ENCODE measurements at regions not wholly inside any gene's neighbourhood (a gene's known extent, or its start where the extent isn't known, plus 50 kb on each side); places are given as distances from the start of the nearest gene placed in this dataset.

GRCh38 chr6:40285535-40285934 lies 301.6 kb downstream of the LRFN2 start:
- Mint-ChIP-seq H3K27me3 (ENCODE audit: low read depth) (peaks cover 28% of the 10 kb centered on the region), H3K4me3 (no peak overlapping the region), H3K9me3 (ENCODE audit: insufficient read depth) (no peaks in the 10 kb centered on the region), H3K36me3 (ENCODE audit: low read depth) (no peaks in the 10 kb centered on the region), H3K4me1 (ENCODE audit: low read depth) (no peaks in the 10 kb centered on the region), H3K27ac (no peak overlapping the region)
- POLR2A ChIA-PET: no interaction called here
- CTCF ChIA-PET: no interaction called here
- DNase-seq (no peak), ATAC-seq (no peak)

- Mint-ChIP-seq H3K4me3 (no peak overlapping the region), H3K36me3 (ENCODE audit: low read depth) (no peaks in the 10 kb centered on the region), H3K4me1 (ENCODE audit: low read depth) (no peaks in the 10 kb centered on the region), H3K9me3 (ENCODE audit: insufficient read depth) (no peaks in the 10 kb centered on the region), H3K27ac (no peak overlapping the region), H3K27me3 (ENCODE audit: low read depth) (peaks cover 30% of the 10 kb centered on the region)
- ChIA-PET POLR2A (no interaction called here), CTCF (no interaction called here)
- ATAC-seq: no peak
- DNase-seq: no peak
Observed at GRCh38 chr6:40282986-40283385, 304.2 kb downstream of the LRFN2 start.

- Mint-ChIP-seq H3K9me3 (ENCODE audit: insufficient read depth) (no peaks in the 10 kb centered on the region), H3K4me1 (ENCODE audit: low read depth) (no peaks in the 10 kb centered on the region), H3K27ac (no peak overlapping the region), H3K4me3 (no peak overlapping the region), H3K27me3 (ENCODE audit: low read depth) (peaks cover 24% of the 10 kb centered on the region), H3K36me3 (ENCODE audit: low read depth) (no peaks in the 10 kb centered on the region)
- ATAC-seq (no peak), DNase-seq (no peak)
- ChIA-PET CTCF (no interaction called here), POLR2A (interaction anchor here (0.6 kb wide), 1 partner anchor 49 kb away, joined by 3 read pairs; no protein-coding TSS in a partner anchor)
Observed at GRCh38 chr6:40281402-40281801, 305.8 kb downstream of the LRFN2 start.

- Mint-ChIP-seq H3K27me3 (ENCODE audit: low read depth) (peaks cover 12% of the 10 kb centered on the region), H3K9me3 (ENCODE audit: insufficient read depth) (no peaks in the 10 kb centered on the region), H3K4me3 (no peak overlapping the region), H3K4me1 (ENCODE audit: low read depth) (no peaks in the 10 kb centered on the region), H3K27ac (no peak overlapping the region), H3K36me3 (ENCODE audit: low read depth) (no peaks in the 10 kb centered on the region)
- ChIA-PET CTCF (no interaction called here), POLR2A (no interaction called here)
- ATAC-seq: no peak
- DNase-seq: no peak
Observed at GRCh38 chr6:40280231-40280630, 306.9 kb downstream of the LRFN2 start.

GRCh38 chr6:40276141-40276540 lies 311.0 kb downstream of the LRFN2 start:
- H3K4me3 Mint-ChIP-seq: no peak overlapping the region
- CTCF ChIA-PET: no interaction called here
- no peaks in the 10 kb centered on the region for H3K36me3 Mint-ChIP-seq (ENCODE audit: low read depth)
- peaks cover 9% of the 10 kb centered on the region for H3K27me3 Mint-ChIP-seq (ENCODE audit: low read depth)
- ATAC-seq (no peak), DNase-seq (no peak)
- no peaks in the 10 kb centered on the region for H3K9me3 Mint-ChIP-seq (ENCODE audit: insufficient read depth)
- POLR2A ChIA-PET: no interaction called here
- no peaks in the 10 kb centered on the region for H3K4me1 Mint-ChIP-seq (ENCODE audit: low read depth)
- H3K27ac Mint-ChIP-seq: no peak overlapping the region

GRCh38 chr6:40274058-40274457 lies 313.1 kb downstream of the LRFN2 start:
- H3K36me3 Mint-ChIP-seq (ENCODE audit: low read depth): no peaks in the 10 kb centered on the region
- CTCF ChIA-PET: no interaction called here
- no peaks in the 10 kb centered on the region for H3K4me1 Mint-ChIP-seq (ENCODE audit: low read depth)
- no peak overlapping the region for H3K27ac Mint-ChIP-seq
- DNase-seq (no peak), ATAC-seq (no peak)
- POLR2A ChIA-PET: no interaction called here
- peaks cover 12% of the 10 kb centered on the region for H3K27me3 Mint-ChIP-seq (ENCODE audit: low read depth)
- no peak overlapping the region for H3K4me3 Mint-ChIP-seq
- no peaks in the 10 kb centered on the region for H3K9me3 Mint-ChIP-seq (ENCODE audit: insufficient read depth)

- no peak overlapping the region for H3K27ac Mint-ChIP-seq
- no peak for ATAC-seq
- ChIA-PET POLR2A (no interaction called here), CTCF (no interaction called here)
- no peaks in the 10 kb centered on the region for H3K9me3 Mint-ChIP-seq (ENCODE audit: insufficient read depth)
- no peaks in the 10 kb centered on the region for H3K4me1 Mint-ChIP-seq (ENCODE audit: low read depth)
- H3K27me3 Mint-ChIP-seq (ENCODE audit: low read depth): peaks cover 13% of the 10 kb centered on the region
- no peaks in the 10 kb centered on the region for H3K36me3 Mint-ChIP-seq (ENCODE audit: low read depth)
- DNase-seq: no peak
- H3K4me3 Mint-ChIP-seq: no peak overlapping the region
Observed at GRCh38 chr6:40268614-40269013, 318.6 kb downstream of the LRFN2 start.

GRCh38 chr6:40268166-40268565 lies 319.0 kb downstream of the LRFN2 start:
- ChIA-PET POLR2A (no interaction called here), CTCF (no interaction called here)
- Mint-ChIP-seq H3K36me3 (ENCODE audit: low read depth) (no peaks in the 10 kb centered on the region), H3K27me3 (ENCODE audit: low read depth) (peaks cover 10% of the 10 kb centered on the region), H3K4me3 (no peak overlapping the region), H3K9me3 (ENCODE audit: insufficient read depth) (no peaks in the 10 kb centered on the region), H3K4me1 (ENCODE audit: low read depth) (no peaks in the 10 kb centered on the region), H3K27ac (no peak overlapping the region)
- DNase-seq: no peak
- no peak for ATAC-seq

GRCh38 chr6:40265615-40266014 lies 321.5 kb downstream of the LRFN2 start:
- POLR2A ChIA-PET: no interaction called here
- Mint-ChIP-seq H3K36me3 (ENCODE audit: low read depth) (no peaks in the 10 kb centered on the region), H3K4me1 (ENCODE audit: low read depth) (no peaks in the 10 kb centered on the region), H3K27ac (no peak overlapping the region), H3K9me3 (ENCODE audit: insufficient read depth) (no peaks in the 10 kb centered on the region), H3K27me3 (ENCODE audit: low read depth) (peaks cover 4% of the 10 kb centered on the region), H3K4me3 (no peak overlapping the region)
- DNase-seq (no peak), ATAC-seq (no peak)
- CTCF ChIA-PET: no interaction called here

GRCh38 chr6:40263970-40264369 lies 323.2 kb downstream of the LRFN2 start:
- Mint-ChIP-seq H3K27me3 (ENCODE audit: low read depth) (peaks cover 4% of the 10 kb centered on the region), H3K36me3 (ENCODE audit: low read depth) (no peaks in the 10 kb centered on the region), H3K4me3 (no peak overlapping the region), H3K9me3 (ENCODE audit: insufficient read depth) (no peaks in the 10 kb centered on the region), H3K4me1 (ENCODE audit: low read depth) (no peaks in the 10 kb centered on the region), H3K27ac (no peak overlapping the region)
- ATAC-seq (no peak), DNase-seq (no peak)
- ChIA-PET CTCF (no interaction called here), POLR2A (no interaction called here)

GRCh38 chr6:40262363-40262762 lies 324.8 kb downstream of the LRFN2 start:
- no peaks in the 10 kb centered on the region for H3K36me3 Mint-ChIP-seq (ENCODE audit: low read depth)
- DNase-seq: no peak
- H3K4me3 Mint-ChIP-seq: no peak overlapping the region
- ChIA-PET CTCF (no interaction called here), POLR2A (no interaction called here)
- H3K9me3 Mint-ChIP-seq (ENCODE audit: insufficient read depth): no peaks in the 10 kb centered on the region
- no peak overlapping the region for H3K27ac Mint-ChIP-seq
- H3K4me1 Mint-ChIP-seq (ENCODE audit: low read depth): no peaks in the 10 kb centered on the region
- no peaks in the 10 kb centered on the region for H3K27me3 Mint-ChIP-seq (ENCODE audit: low read depth)
- ATAC-seq: no peak

- Mint-ChIP-seq H3K4me1 (ENCODE audit: low read depth) (no peaks in the 10 kb centered on the region), H3K27ac (no peak overlapping the region), H3K27me3 (ENCODE audit: low read depth) (peaks cover 10% of the 10 kb centered on the region), H3K4me3 (no peak overlapping the region), H3K9me3 (ENCODE audit: insufficient read depth) (no peaks in the 10 kb centered on the region), H3K36me3 (ENCODE audit: low read depth) (no peaks in the 10 kb centered on the region)
- ChIA-PET CTCF (no interaction called here), POLR2A (no interaction called here)
- ATAC-seq (no peak), DNase-seq (no peak)
Observed at GRCh38 chr6:40258531-40258930, 324.3 kb upstream of the MOCS1 start.

GRCh38 chr6:40256831-40257230 lies 322.6 kb upstream of the MOCS1 start:
- CTCF ChIA-PET: interaction anchor here (0.6 kb wide), 1 partner anchor 172 kb away, joined by 3 read pairs; no protein-coding TSS in a partner anchor
- no peak overlapping the region for H3K4me3 Mint-ChIP-seq
- H3K9me3 Mint-ChIP-seq (ENCODE audit: insufficient read depth): no peaks in the 10 kb centered on the region
- H3K36me3 Mint-ChIP-seq (ENCODE audit: low read depth): no peaks in the 10 kb centered on the region
- POLR2A ChIA-PET: no interaction called here
- DNase-seq (no peak), ATAC-seq (no peak)
- no peak overlapping the region for H3K27ac Mint-ChIP-seq
- H3K27me3 Mint-ChIP-seq (ENCODE audit: low read depth): peaks cover 10% of the 10 kb centered on the region
- no peaks in the 10 kb centered on the region for H3K4me1 Mint-ChIP-seq (ENCODE audit: low read depth)
